Thoracic aorta (tissue), 2 donors: ENCODE measurements at regions not wholly inside any gene's neighbourhood (a gene's known extent, or its start where the extent isn't known, plus 50 kb on each side); places are given as distances from the start of the nearest gene placed in this dataset.

Source experiments
- ATAC-seq: fragments of 150-250 bp; one replicate; pipeline ENCODE4 v1.8.0; 2017; ENCODE audit warnings: low read depth; ENCODE audit not compliant: insufficient number of reproducible peaks, low FRiP score
- DNase-seq: peaks from one replicate; pipeline ENCODE4 v3.0.0-alpha.2; 2020; ENCODE audit warnings: low spot score
- H3K27ac ChIP-seq, 2 donors: fragments of 200-600 bp; sonication (generic); 1 replicate in 1 of 2; 2 replicates in 1 of 2; pipeline ENCODE4 v1.5.1; 2016; ENCODE audit warnings: mild to moderate bottlenecking in 2 of 2, moderate library complexity in 2 of 2
- H3K27me3 ChIP-seq: fragments of 200-600 bp; sonication (generic); replicated peaks from 2 replicates; pipeline ENCODE4 v1.6.0; 2016; ENCODE audit warnings: mild to moderate bottlenecking; ENCODE audit not compliant: insufficient read depth
- H3K36me3 ChIP-seq: fragments of 200-600 bp; sonication (generic); one replicate; pipeline ENCODE4 v1.5.1; 2016
- H3K4me1 ChIP-seq, 2 donors: fragments of 200-600 bp; sonication (generic); 1 replicate in 1 of 2; 2 replicates in 1 of 2; pipeline versions ENCODE4 v1.5.1 to v1.6.0; 2016; ENCODE audit warnings: low read depth in 2 of 2, mild to moderate bottlenecking in 1 of 2; ENCODE audit not compliant: control insufficient read depth in 1 of 2
- H3K4me3 ChIP-seq: fragments of 200-600 bp; sonication (generic); 2 replicates; pipeline ENCODE4 v1.5.1; 2016; ENCODE audit warnings: mild to moderate bottlenecking
- H3K9me3 ChIP-seq: fragments of 200-600 bp; sonication (generic); 2 replicates; pipeline ENCODE4 v1.5.1; 2016
- CTCF ChIP-seq: fragments of 200-600 bp; sonication (generic); IDR thresholded peaks from one replicate; pipeline ENCODE4 v1.5.1; 2019; ENCODE audit warnings: antibody characterized with exemption

- no peaks in the 10 kb centered on the region for H3K27me3 ChIP-seq
- DNase-seq: no peak
- no peaks in the 10 kb centered on the region for H3K4me1 ChIP-seq
- no peak overlapping the region for H3K27ac ChIP-seq
- no peak for ATAC-seq
- no peaks in the 10 kb centered on the region for H3K36me3 ChIP-seq
- no peak overlapping the region for H3K4me3 ChIP-seq
- H3K9me3 ChIP-seq: no peaks in the 10 kb centered on the region
- no peak for TF ChIP-seq CTCF
Measured at GRCh38 chr3:193828477-193828876, 235.5 kb downstream of the OPA1 start.

GRCh38 chr3:193829781-193830180 is 236.8 kb downstream of the OPA1 start:
- DNase-seq: no peak
- Histone ChIP-seq H3K4me3 (no peak overlapping the region), H3K27me3 (no peaks in the 10 kb centered on the region), H3K4me1 (no peaks in the 10 kb centered on the region), H3K9me3 (no peaks in the 10 kb centered on the region), H3K27ac (no peak overlapping the region), H3K36me3 (no peaks in the 10 kb centered on the region)
- no peak for TF ChIP-seq CTCF
- ATAC-seq: peak; percentile 44

GRCh38 chr3:193830791-193831191 is 237.8 kb downstream of the OPA1 start:
- no peaks in the 10 kb centered on the region for H3K36me3 ChIP-seq
- no peak overlapping the region for H3K27ac ChIP-seq
- H3K9me3 ChIP-seq: no peaks in the 10 kb centered on the region
- no peak overlapping the region for H3K4me3 ChIP-seq
- no peaks in the 10 kb centered on the region for H3K4me1 ChIP-seq
- DNase-seq (no peak), ATAC-seq (no peak)
- no peaks in the 10 kb centered on the region for H3K27me3 ChIP-seq
- TF ChIP-seq CTCF: no peak

DNA sequence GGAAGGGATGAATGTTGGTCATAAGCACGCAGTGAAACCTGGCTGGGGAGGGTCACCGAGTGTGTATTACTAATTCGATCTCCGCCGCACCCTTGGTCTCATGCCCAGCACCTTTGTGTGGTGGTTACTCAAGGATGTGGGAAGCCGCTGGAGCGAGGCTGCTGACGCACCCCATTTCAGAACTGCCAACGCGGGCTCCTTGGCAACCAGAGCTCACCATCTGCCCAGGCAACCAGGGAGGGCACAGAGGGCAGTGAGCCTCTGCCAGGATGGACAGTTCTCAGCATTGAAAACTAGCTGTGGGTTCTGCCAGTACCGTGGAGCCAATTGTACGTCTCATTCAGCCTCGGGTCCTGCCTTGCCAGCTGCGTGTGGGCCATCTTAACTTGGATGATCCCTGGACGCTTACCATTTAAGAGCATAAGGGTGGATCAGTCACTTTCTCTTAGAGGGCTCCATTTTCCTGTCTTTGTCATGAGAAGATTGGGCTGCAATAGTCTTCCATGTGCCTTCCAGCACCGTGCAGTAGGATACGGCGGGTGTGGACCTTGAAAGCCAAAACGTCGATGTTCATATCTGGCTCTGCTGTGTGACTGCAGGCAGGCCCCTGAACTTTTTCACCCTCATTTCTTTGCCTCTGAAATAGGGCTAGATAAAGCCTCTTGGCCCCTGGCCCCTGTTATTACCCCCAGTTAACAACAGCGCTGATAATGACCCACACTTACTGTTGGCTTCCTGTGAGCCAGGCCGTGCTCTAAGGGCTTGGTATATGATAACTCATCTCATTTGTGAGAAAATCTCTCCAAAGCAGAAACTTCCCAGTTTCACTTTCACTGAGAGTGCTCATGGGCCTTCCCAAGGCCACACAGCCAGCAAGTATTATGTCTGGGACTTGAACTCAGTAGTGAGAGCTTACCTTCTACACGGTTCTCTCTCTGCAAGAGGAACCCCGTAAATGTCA is 238.8 kb downstream of the OPA1 start:
- Histone ChIP-seq H3K36me3 (no peaks in the 10 kb centered on the region), H3K4me1 (no peaks in the 10 kb centered on the region), H3K4me3 (no peak overlapping the region), H3K27ac (no peak overlapping the region), H3K9me3 (no peaks in the 10 kb centered on the region), H3K27me3 (no peaks in the 10 kb centered on the region)
- DNase-seq (no peak), ATAC-seq (no peak)
- no peak for TF ChIP-seq CTCF

- TF ChIP-seq CTCF: no peak
- DNase-seq (no peak), ATAC-seq (no peak)
- Histone ChIP-seq H3K4me3 (no peak overlapping the region), H3K4me1 (no peaks in the 10 kb centered on the region), H3K36me3 (no peaks in the 10 kb centered on the region), H3K27me3 (no peaks in the 10 kb centered on the region), H3K27ac (no peak overlapping the region), H3K9me3 (no peaks in the 10 kb centered on the region)
Measured at GRCh38 chr3:193832833-193833413, 239.9 kb downstream of the OPA1 start.
